ENCODE measurements at regions not wholly inside any gene's neighbourhood (a gene's known extent, or its start where the extent isn't known, plus 50 kb on each side); places are given as distances from the start of the nearest gene placed in this dataset.

GRCh38 chr1:218556016-218556415, 210.9 kb downstream of the TGFB2 start:
- DNase-seq (ENCODE audit: low read depth), result no peak
- H3K4me3 ChIP-seq (ENCODE audit: low read depth, low read length), result no peak overlapping the region
- no peak for TF ChIP-seq CTCF (IDR thresholded peaks at IDR 0.05; ENCODE audit: low read depth, low read length, missing control alignments)

GRCh38 chr1:218557731-218558130, 212.6 kb downstream of the TGFB2 start:
- H3K4me3 ChIP-seq (ENCODE audit: low read depth, low read length), result no peak overlapping the region
- DNase-seq (ENCODE audit: low read depth), result no peak
- TF ChIP-seq CTCF (IDR thresholded peaks at IDR 0.05; ENCODE audit: low read depth, low read length, missing control alignments), result no peak

DNA sequence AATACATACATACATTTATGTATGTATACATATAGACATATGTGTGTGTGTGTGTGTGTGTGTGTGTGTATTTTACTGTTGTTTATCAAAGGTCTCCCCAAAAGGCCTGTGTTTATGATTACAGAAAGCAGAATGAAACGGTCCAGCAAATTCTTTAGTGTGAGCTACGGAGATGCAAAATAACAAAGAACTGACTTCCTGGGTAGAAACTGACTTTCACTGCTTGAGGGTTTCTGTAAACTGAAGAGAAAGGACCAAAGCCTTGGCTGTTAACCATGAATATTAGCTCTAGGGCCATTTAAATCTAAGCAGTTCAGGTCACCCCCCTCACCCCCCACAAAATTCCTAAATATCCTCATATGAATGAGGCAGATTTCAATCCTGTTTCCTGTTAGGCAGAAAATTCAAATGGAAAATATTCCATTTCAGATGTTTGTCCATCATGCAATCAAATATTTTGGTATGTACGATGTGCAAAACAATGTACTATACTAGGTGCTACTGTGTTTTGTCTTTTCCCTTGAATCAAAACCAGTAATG, 213.2 kb downstream of the TGFB2 start:
- H3K4me3 ChIP-seq (ENCODE audit: low read depth, low read length), result no peak overlapping the region
- DNase-seq (ENCODE audit: low read depth), result no peak

DNA sequence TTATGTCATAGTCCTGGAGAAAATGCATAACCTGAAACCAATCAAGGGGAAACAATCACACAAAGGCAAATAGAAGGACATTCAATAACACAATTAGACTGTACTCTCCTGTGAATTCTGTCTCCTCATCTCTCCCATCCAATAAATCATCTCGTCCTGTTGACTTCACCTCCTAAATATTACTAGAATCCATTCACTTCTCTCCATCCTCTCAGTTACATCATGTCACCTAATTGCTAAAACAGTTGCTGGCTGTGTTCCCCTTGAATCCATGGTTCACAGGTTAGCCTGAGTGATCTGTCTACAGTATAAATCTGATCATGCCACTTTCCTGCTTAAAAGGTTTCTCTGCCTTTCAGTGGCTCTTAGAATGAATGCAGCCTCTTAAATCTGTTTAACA, 220.2 kb downstream of the TGFB2 start:
- TF ChIP-seq CTCF (IDR thresholded peaks at IDR 0.05; ENCODE audit: low read depth, low read length, missing control alignments), result no peak
- H3K4me3 ChIP-seq (ENCODE audit: low read depth, low read length), result no peak overlapping the region
- DNase-seq (ENCODE audit: low read depth), result no peak

More for the DNA sequence above, 213.2 kb downstream of the TGFB2 start:
- TF ChIP-seq CTCF (IDR thresholded peaks at IDR 0.05; ENCODE audit: low read depth, low read length, missing control alignments), result no peak

- no peak for TF ChIP-seq CTCF (IDR thresholded peaks at IDR 0.05; ENCODE audit: low read depth, low read length, missing control alignments)
- no peak for DNase-seq (ENCODE audit: low read depth)
- H3K4me3 ChIP-seq (ENCODE audit: low read depth, low read length), result no peak overlapping the region
Measured at GRCh38 chr1:218568962-218569550, 223.9 kb downstream of the TGFB2 start.

DNA sequence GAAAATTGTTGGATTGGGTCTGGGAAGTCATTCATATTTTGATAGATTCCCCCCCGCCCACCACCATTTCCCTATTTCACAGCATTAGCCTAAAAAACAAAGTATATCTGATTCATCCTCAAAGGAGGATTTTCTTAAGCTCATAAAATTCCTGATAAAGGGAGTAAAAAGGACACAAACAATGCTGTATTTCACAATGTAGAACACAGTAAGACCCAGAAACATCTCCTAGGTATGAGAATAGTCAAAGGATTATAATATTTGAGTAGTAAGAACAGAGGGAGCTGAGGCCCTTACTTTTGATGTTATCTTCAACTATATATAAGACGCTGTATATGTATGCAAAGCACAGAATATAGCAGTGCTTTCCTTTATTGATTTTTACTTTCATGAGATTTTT, 225.3 kb downstream of the TGFB2 start:
- no peak for DNase-seq (ENCODE audit: low read depth)
- H3K4me3 ChIP-seq (ENCODE audit: low read depth, low read length), result no peak overlapping the region
- TF ChIP-seq CTCF (IDR thresholded peaks at IDR 0.05; ENCODE audit: low read depth, low read length, missing control alignments), result no peak

- DNase-seq (ENCODE audit: low read depth), result no peak
- TF ChIP-seq CTCF (IDR thresholded peaks at IDR 0.05; ENCODE audit: low read depth, low read length, missing control alignments), result no peak
- no peak overlapping the region for H3K4me3 ChIP-seq (ENCODE audit: low read depth, low read length)
Measured at GRCh38 chr1:218571491-218571890, 226.4 kb downstream of the TGFB2 start.

Data from GM12864 (cell line).